ENCODE measurements at regions not wholly inside any gene's neighbourhood (a gene's known extent, or its start where the extent isn't known, plus 50 kb on each side); places are given as distances from the start of the nearest gene placed in this dataset.

DNA sequence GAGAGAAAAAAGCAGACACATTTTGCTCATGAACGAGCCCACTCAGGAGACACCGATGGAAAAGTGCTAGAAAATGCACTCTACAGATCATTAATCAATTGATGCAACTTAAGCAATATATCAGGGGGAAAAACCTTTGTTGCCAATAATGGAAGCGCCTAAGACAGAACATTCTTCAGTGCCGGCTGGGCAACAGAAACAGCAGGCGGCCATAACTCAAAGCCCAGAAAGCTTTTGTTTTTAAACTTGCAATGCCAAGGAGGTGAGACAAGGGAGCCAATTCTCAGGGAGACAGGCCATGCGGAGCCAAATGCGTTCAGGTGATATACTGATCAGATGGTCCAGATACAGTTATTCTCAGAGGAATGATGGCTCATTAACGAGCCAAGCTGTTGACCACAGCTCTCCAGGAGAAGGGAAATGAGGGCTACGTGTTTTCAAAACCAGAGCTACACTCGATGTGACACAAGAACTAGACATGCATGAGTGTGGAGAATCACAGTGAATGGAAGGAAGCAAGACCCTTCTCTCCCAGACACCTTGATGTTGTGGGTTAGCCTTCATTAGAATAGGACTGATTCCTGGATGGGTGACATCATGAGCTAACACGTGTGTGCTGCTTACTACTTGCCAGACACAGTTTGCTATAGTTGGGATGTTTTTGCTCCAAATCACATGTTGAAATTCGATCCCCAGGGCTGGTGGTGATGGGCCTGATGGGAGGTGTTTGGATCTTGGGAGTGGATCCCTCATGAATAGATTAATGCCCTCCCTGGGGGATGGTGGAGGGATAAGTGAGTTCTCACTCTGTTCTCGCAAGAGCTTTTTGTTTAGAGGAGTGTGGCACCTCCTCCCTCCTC, 79.1 kb upstream of the KCNMA1 start (continued):
- TF ChIP-seq JUNB (IDR thresholded peaks at IDR 0.05; ENCODE audit: unreplicated experiment) (no peak), ZNF331 (CRISPR knock-in tag; IDR thresholded peaks at IDR 0.05; ENCODE audit: low read depth) (no peak), POLR2AphosphoS5 (IDR thresholded peaks at IDR 0.05; ENCODE audit: low read depth) (no peak), NANOG (IDR thresholded peaks at IDR 0.05; ENCODE audit: borderline replicate concordance) (no peak)
- TF ChIP-seq, protein P1, sequence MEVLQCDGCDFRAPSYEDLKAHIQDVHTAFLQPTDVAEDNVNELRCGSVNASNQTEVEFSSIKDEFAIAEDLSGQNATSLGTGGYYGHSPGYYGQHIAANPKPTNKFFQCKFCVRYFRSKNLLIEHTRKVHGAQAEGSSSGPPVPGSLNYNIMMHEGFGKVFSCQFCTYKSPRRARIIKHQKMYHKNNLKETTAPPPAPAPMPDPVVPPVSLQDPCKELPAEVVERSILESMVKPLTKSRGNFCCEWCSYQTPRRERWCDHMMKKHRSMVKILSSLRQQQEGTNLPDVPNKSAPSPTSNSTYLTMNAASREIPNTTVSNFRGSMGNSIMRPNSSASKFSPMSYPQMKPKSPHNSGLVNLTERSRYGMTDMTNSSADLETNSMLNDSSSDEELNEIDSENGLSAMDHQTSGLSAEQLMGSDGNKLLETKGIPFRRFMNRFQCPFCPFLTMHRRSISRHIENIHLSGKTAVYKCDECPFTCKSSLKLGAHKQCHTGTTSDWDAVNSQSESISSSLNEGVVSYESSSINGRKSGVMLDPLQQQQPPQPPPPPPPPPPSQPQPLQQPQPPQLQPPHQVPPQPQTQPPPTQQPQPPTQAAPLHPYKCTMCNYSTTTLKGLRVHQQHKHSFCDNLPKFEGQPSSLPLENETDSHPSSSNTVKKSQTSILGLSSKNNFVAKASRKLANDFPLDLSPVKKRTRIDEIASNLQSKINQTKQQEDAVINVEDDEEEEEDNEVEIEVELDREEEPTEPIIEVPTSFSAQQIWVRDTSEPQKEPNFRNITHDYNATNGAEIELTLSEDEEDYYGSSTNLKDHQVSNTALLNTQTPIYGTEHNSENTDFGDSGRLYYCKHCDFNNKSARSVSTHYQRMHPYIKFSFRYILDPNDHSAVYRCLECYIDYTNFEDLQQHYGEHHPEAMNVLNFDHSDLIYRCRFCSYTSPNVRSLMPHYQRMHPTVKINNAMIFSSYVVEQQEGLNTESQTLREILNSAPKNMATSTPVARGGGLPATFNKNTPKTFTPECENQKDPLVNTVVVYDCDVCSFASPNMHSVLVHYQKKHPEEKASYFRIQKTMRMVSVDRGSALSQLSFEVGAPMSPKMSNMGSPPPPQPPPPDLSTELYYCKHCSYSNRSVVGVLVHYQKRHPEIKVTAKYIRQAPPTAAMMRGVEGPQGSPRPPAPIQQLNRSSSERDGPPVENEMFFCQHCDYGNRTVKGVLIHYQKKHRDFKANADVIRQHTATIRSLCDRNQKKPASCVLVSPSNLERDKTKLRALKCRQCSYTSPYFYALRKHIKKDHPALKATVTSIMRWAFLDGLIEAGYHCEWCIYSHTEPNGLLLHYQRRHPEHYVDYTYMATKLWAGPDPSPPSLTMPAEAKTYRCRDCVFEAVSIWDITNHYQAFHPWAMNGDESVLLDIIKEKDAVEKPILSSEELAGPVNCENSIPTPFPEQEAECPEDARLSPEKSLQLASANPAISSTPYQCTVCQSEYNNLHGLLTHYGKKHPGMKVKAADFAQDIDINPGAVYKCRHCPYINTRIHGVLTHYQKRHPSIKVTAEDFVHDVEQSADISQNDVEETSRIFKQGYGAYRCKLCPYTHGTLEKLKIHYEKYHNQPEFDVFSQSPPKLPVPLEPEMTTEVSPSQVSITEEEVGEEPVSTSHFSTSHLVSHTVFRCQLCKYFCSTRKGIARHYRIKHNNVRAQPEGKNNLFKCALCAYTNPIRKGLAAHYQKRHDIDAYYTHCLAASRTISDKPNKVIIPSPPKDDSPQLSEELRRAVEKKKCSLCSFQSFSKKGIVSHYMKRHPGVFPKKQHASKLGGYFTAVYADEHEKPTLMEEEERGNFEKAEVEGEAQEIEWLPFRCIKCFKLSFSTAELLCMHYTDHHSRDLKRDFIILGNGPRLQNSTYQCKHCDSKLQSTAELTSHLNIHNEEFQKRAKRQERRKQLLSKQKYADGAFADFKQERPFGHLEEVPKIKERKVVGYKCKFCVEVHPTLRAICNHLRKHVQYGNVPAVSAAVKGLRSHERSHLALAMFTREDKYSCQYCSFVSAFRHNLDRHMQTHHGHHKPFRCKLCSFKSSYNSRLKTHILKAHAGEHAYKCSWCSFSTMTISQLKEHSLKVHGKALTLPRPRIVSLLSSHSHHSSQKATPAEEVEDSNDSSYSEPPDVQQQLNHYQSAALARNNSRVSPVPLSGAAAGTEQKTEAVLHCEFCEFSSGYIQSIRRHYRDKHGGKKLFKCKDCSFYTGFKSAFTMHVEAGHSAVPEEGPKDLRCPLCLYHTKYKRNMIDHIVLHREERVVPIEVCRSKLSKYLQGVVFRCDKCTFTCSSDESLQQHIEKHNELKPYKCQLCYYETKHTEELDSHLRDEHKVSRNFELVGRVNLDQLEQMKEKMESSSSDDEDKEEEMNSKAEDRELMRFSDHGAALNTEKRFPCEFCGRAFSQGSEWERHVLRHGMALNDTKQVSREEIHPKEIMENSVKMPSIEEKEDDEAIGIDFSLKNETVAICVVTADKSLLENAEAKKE (CRISPR knock-in tag; IDR thresholded peaks at IDR 0.05) = no peak

- H3K4me3 Mint-ChIP-seq = no peak overlapping the region
- no peaks in the 10 kb centered on the region for H3K27me3 ChIP-seq (ENCODE audit: insufficient read depth)
- no peak overlapping the region for H3K27ac ChIP-seq (ENCODE audit: low read depth)
- peaks cover 37% of the 10 kb centered on the region for H3K4me1 Mint-ChIP-seq
- no peaks in the 10 kb centered on the region; the same call in 1 of the 2 replicates for H3F3A ChIP-seq (replicated peaks; ENCODE audit: low read depth)
- H3K4me3 ChIP-seq = no peak overlapping the region
- no peak overlapping the region for H3K4me2 ChIP-seq
- no peaks in the 10 kb centered on the region; the same call in 1 of the 2 replicates for H3K36me3 ChIP-seq (ENCODE audit: insufficient read depth)
- H3K9me3 Mint-ChIP-seq = no peaks in the 10 kb centered on the region
- H3K27me3 Mint-ChIP-seq (ENCODE audit: insufficient read depth, low read depth, poor library complexity) = peaks cover 16% of the 10 kb centered on the region
- no peaks in the 10 kb centered on the region for H4K20me1 ChIP-seq (replicated peaks; ENCODE audit: insufficient read depth)
- ATAC-seq = no peak
- no peak overlapping the region for H2AFZ ChIP-seq
- H3K79me2 ChIP-seq (replicated peaks; ENCODE audit: insufficient read depth) = no peaks in the 10 kb centered on the region
- DNase-seq (ENCODE audit: low spot score) = no peak
- H3K9me2 ChIP-seq (ENCODE audit: insufficient read depth) = no peaks in the 10 kb centered on the region; the same call in 1 of the 2 replicates
- no peak overlapping the region for H3K27ac Mint-ChIP-seq
- H3K36me3 Mint-ChIP-seq (ENCODE audit: low read depth) = no peaks in the 10 kb centered on the region
- peaks cover 29% of the 10 kb centered on the region for H3K4me1 ChIP-seq (ENCODE audit: insufficient read depth)
- TF ChIP-seq POLR2AphosphoS5 (IDR thresholded peaks at IDR 0.05; ENCODE audit: low read depth) (no peak), CREB1 (CRISPR knock-in tag; IDR thresholded peaks at IDR 0.05; ENCODE audit: low read depth) (no peak), JUNB (IDR thresholded peaks at IDR 0.05; ENCODE audit: unreplicated experiment) (no peak), EZH2 (IDR thresholded peaks at IDR 0.05; ENCODE audit: low read depth, unreplicated experiment) (no peak), EZH2phosphoT487 (IDR thresholded peaks at IDR 0.05; ENCODE audit: unreplicated experiment) (no peak), ETS1 (IDR thresholded peaks at IDR 0.05) (no peak)
Observed at GRCh38 chr10:77715536-77715935, 77.9 kb upstream of the KCNMA1 start.

Measured in GM23338 (cell line).